HEK293 (cell line): ENCODE measurements at regions not wholly inside any gene's neighbourhood (a gene's known extent, or its start where the extent isn't known, plus 50 kb on each side); places are given as distances from the start of the nearest gene placed in this dataset.

Experiments
- CTCF ChIA-PET: fragments of 350-600 bp; formaldehyde crosslinking; extraction: SDS; loops from one replicate; lab custom pipeline; 2021; ENCODE audit warnings: antibody characterized with exemption; lab: Yijun Ruan, JAX
- POLR2A ChIA-PET: fragments of 300-600 bp; formaldehyde crosslinking; extraction: SDS; loops from one replicate; lab custom pipeline; 2020; ENCODE audit warnings: antibody characterized with exemption, inconsistent platforms; lab: Yijun Ruan, JAX
- H3K27ac ChIP-seq: fragments of 200-500 bp; sonication (Bioruptor generic); 2 replicates; pipeline ENCODE4 v1.5.1; 2014; ENCODE audit warnings: low read depth, low read length, control low read depth, inconsistent platforms; ENCODE audit errors: extremely low read depth
- H3K36me3 ChIP-seq, 2 experiments: fragments of 200-500 bp in 1 of 2; sonication (Bioruptor generic) in 1 of 2; 1 replicate in 1 of 2; 2 replicates in 1 of 2; pipeline ENCODE4 v1.5.1; 2014 to 2017; ENCODE audit warnings: inconsistent platforms in 2 of 2, low read length in 2 of 2; ENCODE audit not compliant: control insufficient read depth in 2 of 2, insufficient read depth in 1 of 2
- H3K4me1 ChIP-seq: fragments of 200-500 bp; sonication (Bioruptor generic); 2 replicates; pipeline ENCODE4 v1.5.1; 2014; ENCODE audit warnings: mild to moderate bottlenecking, low read length, inconsistent platforms; ENCODE audit not compliant: control insufficient read depth, insufficient read depth
- H3K4me3 ChIP-seq: 2 replicates; pipeline ENCODE4 v1.5.1; 2011; ENCODE audit warnings: low read depth, mild to moderate bottlenecking, control low read depth, low read length, moderate library complexity
- H3K9me3 ChIP-seq: fragments of 200-500 bp; sonication (Bioruptor generic); 2 replicates; pipeline ENCODE4 v1.5.1; 2014; ENCODE audit warnings: low read depth, low read length, inconsistent platforms; ENCODE audit not compliant: control insufficient read depth, insufficient read depth
- AEBP2 ChIP-seq: fragments of 450-650 bp; formaldehyde crosslinking; IDR thresholded peaks from 2 replicates; pipeline ENCODE4 v1.5.1; 2016; ENCODE audit warnings: missing biosample characterization, missing genetic modification characterization, borderline replicate concordance
- GLI4 ChIP-seq: fragments of 450-650 bp; formaldehyde crosslinking; IDR thresholded peaks from 2 replicates; pipeline ENCODE4 v1.5.1; 2016; ENCODE audit warnings: missing biosample characterization, missing genetic modification characterization
- KLF16 ChIP-seq: fragments of 450-650 bp; formaldehyde crosslinking; IDR thresholded peaks from 2 replicates; pipeline ENCODE4 v1.5.1; 2017; ENCODE audit warnings: missing biosample characterization, missing genetic modification characterization
- PRDM2 ChIP-seq: fragments of 450-650 bp; formaldehyde crosslinking; IDR thresholded peaks from 2 replicates; pipeline ENCODE4 v1.5.1; 2016; ENCODE audit warnings: missing biosample characterization, missing genetic modification characterization, borderline replicate concordance
- SP3 ChIP-seq: fragments of 450-650 bp; formaldehyde crosslinking; IDR thresholded peaks from 2 replicates; pipeline ENCODE4 v1.5.1; 2016; ENCODE audit warnings: missing biosample characterization, missing genetic modification characterization
- ZNF146 ChIP-seq: fragments of 450-650 bp; formaldehyde crosslinking; IDR thresholded peaks from 2 replicates; pipeline ENCODE4 v1.5.1; 2016; ENCODE audit warnings: missing biosample characterization, missing genetic modification characterization
- ZNF148 ChIP-seq: fragments of 450-650 bp; formaldehyde crosslinking; IDR thresholded peaks from 2 replicates; pipeline ENCODE4 v1.5.0; 2017; ENCODE audit warnings: missing biosample characterization, missing genetic modification characterization, borderline replicate concordance
- ZNF155 ChIP-seq: fragments of 450-650 bp; formaldehyde crosslinking; IDR thresholded peaks from 2 replicates; pipeline ENCODE4 v1.5.1; 2016; ENCODE audit warnings: missing biosample characterization, missing genetic modification characterization
- ZNF157 ChIP-seq: fragments of 450-650 bp; formaldehyde crosslinking; IDR thresholded peaks from 2 replicates; pipeline ENCODE4 v1.5.1; 2016; ENCODE audit warnings: missing biosample characterization, missing genetic modification characterization
- ZNF175 ChIP-seq: fragments of 450-650 bp; formaldehyde crosslinking; IDR thresholded peaks from 2 replicates; pipeline ENCODE4 v1.5.1; 2016; ENCODE audit warnings: missing biosample characterization, missing genetic modification characterization
- ZNF398 ChIP-seq: fragments of 450-650 bp; formaldehyde crosslinking; IDR thresholded peaks from 2 replicates; pipeline ENCODE4 v1.5.1; 2017; ENCODE audit warnings: missing biosample characterization, missing genetic modification characterization
- ZNF555 ChIP-seq: fragments of 450-650 bp; formaldehyde crosslinking; conservative IDR thresholded peaks from 2 replicates; pipeline ENCODE4 v1.5.1; 2017; ENCODE audit warnings: missing biosample characterization, mild to moderate bottlenecking, missing genetic modification characterization, inconsistent platforms
- ZNF623 ChIP-seq: fragments of 450-650 bp; formaldehyde crosslinking; IDR thresholded peaks from 2 replicates; pipeline ENCODE4 v1.5.1; 2016; ENCODE audit warnings: missing biosample characterization, missing genetic modification characterization
- ZNF830 ChIP-seq: fragments of 450-650 bp; IDR thresholded peaks from 2 replicates; pipeline ENCODE4 v1.5.0; 2018; ENCODE audit warnings: missing biosample characterization, missing genetic modification characterization, low read depth, mild to moderate bottlenecking, moderate library complexity

GRCh38 chr12:114253976-114254778, 151.8 kb downstream of the TBX5 start:
- no peaks in the 10 kb centered on the region for H3K9me3 ChIP-seq
- H3K4me3 ChIP-seq: no peak overlapping the region
- H3K4me1 ChIP-seq: no peaks in the 10 kb centered on the region
- ChIA-PET POLR2A (no interaction called here), CTCF (interaction anchor here (0.6 kb wide), 1 partner anchor 249 kb away, joined by 3 read pairs; no protein-coding TSS in a partner anchor)
- H3K36me3 ChIP-seq: no peaks in the 10 kb centered on the region
- TF ChIP-seq ZNF830 (no peak), ZNF146 (no peak), ZNF155 (tag by site-specific recombination) (no peak), ZNF623 (no peak), SP3 (tag by site-specific recombination) (no peak), AEBP2 (tag by site-specific recombination) (no peak), GLI4 (no peak), ZNF398 (tag by site-specific recombination) (no peak), ZNF148 (tag by site-specific recombination) (no peak), ZNF555 (tag by site-specific recombination) (no peak), ZNF157 (tag by site-specific recombination) (no peak), PRDM2 (tag by site-specific recombination) (no peak), ZNF175 (tag by site-specific recombination) (no peak), KLF16 (tag by site-specific recombination) (no peak)
- TF ChIP-seq, all 188 proteins: peak for 0
- no peak overlapping the region for H3K27ac ChIP-seq
